Fibroblast of mammary gland (primary cell): ENCODE measurements at regions not wholly inside any gene's neighbourhood (a gene's known extent, or its start where the extent isn't known, plus 50 kb on each side); places are given as distances from the start of the nearest gene placed in this dataset.

Experiments
- DNase-seq: peaks from one replicate; pipeline ENCODE4 v3.0.0-alpha.2; 2010; ENCODE audit warnings: low read depth
- H3K4me3 ChIP-seq: 2 replicates; pipeline ENCODE4 v1.5.1; 2011; ENCODE audit warnings: low read depth, mild to moderate bottlenecking, low read length, moderate library complexity; ENCODE audit not compliant: control insufficient read depth
- TF ChIP-seq, protein P1 (sequence below): conservative IDR thresholded peaks from 2 replicates; pipeline ENCODE4 v1.5.1; 2011; ENCODE audit warnings: low read depth, low read length, inconsistent platforms; ENCODE audit not compliant: control insufficient read depth, insufficient read depth

DNA sequence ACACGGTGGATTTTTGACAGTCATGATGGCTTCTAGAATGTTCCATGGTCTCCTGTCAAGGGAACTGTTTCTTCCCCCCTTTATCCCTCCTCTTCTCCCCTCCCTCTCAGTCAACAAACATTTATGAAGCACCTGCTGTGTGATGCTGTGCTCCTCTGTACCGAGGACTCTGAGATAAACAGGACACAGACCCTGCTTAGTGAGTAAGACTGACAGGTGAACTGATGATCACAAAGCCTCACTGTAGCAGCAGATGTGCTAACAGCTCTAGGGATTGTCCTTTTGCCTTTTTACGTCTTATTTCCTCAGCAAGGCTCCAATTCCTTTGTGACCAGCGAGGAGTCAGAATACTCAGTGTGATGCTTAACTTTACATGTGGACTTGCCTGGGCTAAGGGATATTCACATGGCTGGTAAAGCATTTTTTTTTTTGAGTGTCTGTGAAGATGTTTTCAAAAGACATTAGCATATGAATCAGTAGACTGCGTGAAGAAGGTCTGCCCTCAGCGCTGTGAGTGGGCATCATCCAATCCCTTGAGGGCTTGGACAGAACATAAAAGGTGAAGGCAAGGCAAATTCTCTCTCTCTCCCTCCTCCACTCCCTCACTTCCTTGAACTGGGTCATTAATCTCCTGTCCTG lies 170.1 kb downstream of the ADRA2A start:
- no peak overlapping the region for H3K4me3 ChIP-seq
- TF ChIP-seq, protein P1, sequence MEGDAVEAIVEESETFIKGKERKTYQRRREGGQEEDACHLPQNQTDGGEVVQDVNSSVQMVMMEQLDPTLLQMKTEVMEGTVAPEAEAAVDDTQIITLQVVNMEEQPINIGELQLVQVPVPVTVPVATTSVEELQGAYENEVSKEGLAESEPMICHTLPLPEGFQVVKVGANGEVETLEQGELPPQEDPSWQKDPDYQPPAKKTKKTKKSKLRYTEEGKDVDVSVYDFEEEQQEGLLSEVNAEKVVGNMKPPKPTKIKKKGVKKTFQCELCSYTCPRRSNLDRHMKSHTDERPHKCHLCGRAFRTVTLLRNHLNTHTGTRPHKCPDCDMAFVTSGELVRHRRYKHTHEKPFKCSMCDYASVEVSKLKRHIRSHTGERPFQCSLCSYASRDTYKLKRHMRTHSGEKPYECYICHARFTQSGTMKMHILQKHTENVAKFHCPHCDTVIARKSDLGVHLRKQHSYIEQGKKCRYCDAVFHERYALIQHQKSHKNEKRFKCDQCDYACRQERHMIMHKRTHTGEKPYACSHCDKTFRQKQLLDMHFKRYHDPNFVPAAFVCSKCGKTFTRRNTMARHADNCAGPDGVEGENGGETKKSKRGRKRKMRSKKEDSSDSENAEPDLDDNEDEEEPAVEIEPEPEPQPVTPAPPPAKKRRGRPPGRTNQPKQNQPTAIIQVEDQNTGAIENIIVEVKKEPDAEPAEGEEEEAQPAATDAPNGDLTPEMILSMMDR: no peak

DNA sequence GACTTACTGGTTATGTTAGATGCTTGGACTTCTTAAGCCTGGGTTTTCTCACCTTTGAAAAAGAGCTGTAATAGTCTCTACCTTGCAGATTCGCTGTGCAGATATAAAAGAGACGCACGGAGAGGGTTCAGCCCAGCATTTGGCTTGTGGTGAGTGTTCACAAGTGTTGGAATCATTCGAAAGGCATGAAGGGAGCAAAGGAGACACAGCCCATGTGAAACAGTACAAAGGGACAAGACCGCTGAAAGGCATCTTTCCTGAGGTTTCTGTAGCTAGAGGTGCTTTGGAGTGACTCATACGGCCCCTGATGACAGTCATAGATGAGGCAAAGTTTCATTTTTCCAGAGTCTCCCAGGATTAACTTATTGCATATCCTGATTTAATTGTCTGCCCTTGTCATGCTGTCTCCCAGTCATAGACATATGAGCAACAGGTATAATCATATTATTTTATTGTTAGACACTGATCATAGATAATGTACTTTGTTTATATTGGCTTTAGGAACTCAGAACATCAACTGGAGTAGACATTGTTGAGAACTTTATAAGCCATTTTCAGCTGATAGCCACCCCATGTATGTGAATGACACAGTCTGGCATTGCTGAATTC lies 171.1 kb downstream of the ADRA2A start:
- DNase-seq: no peak
- TF ChIP-seq, protein P1: no peak
- H3K4me3 ChIP-seq: no peak overlapping the region

More for the DNA sequence above, 170.1 kb downstream of the ADRA2A start:
- DNase-seq: no peak

DNA sequence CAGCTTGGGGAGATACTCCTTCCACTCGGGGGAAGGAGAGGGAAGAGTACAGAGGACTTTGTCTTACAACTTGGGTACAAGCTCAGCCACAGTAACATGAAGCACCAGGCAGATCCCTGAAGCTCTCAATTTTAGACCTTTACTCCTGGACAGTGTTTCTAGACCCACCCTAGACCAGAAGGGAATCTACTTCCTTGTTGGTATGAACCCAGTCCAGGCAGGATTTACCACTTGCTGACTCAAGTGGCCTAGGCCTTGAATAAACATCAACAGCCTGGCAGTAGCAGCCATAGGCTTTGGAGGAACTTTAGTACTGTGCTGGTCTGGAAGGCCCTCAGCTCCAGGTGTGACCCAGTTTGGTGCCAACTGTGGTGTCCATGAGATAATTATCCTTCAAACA lies 173.1 kb downstream of the ADRA2A start:
- no peak overlapping the region for H3K4me3 ChIP-seq
- TF ChIP-seq, protein P1: no peak
- no peak for DNase-seq

DNA sequence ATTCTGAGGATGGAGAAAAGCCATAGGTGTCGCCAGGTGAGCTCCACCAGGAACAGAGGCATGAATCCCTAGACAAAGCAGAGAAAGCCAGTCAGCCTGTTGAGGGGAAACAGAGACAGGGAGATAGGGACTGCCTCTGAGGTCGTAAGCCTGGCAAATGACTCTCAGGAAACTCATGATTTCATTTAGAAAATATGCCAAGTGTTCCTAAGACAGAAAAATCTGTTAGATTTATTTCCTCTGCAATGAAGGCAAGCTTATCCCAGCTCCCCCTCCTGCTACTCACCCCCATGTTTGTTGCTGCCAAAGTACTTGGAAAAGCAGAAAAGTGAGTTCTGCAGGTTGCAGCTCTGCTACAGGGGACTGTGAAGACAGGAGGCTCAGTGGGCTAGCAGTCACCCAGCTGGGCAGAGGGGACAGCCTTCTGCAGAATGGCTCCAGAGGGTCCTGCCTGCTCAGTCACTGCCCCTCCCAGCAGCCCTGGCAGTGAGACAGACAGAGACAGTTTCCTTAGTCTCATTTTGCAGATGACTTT lies 184.3 kb downstream of the ADRA2A start:
- TF ChIP-seq, protein P1: no peak
- H3K4me3 ChIP-seq: no peak overlapping the region
- DNase-seq: no peak

DNA sequence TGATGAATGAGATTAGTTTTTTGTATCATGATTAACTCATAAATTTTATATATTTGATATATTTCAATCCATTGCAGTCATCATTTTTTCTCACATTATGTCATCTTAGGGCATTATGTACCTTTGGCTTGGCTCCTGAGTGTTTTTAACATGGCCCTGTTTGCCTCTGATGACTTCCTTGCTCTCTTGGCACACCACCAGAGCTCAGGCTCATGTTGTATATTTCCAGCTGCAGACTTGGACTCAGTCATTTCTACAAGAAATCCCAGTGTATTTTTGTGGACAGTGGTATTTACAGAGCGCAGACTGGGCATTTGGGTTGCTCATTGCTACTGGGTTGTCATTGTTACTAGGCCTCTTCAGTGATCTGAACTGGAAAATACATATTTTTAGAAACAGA lies 188.5 kb downstream of the ADRA2A start:
- no peak for DNase-seq
- no peak overlapping the region for H3K4me3 ChIP-seq
- TF ChIP-seq, protein P1: no peak

DNA sequence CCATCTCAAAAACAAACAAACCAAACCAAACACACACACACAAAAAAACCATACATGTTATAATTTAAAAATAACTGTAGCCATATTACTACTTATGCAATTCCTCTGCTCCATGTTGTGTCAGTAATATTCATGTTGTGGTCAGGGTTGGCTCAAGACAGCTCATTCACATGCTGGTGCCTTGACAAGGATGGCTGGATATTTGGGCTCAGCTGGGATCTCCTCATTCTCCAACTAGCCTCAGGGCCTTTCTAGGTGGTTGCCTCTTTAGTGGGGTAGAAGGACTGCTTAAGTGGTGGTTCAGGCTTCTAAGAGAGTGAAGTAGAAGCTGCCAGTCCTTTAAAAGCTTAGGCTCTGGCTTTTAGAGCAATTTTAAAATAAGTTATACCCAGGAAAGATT lies 189.3 kb downstream of the ADRA2A start:
- TF ChIP-seq, protein P1: no peak
- H3K4me3 ChIP-seq: no peak overlapping the region
- no peak for DNase-seq
